Fibroblast of lung (primary cell): ENCODE measurements at regions not wholly inside any gene's neighbourhood (a gene's known extent, or its start where the extent isn't known, plus 50 kb on each side); places are given as distances from the start of the nearest gene placed in this dataset.

Experiments used
- DNase-seq, 2 donors: peaks; one replicate each; pipeline versions ENCODE4 v3.0.0 to v3.0.0-alpha.2; 2010; ENCODE audit warnings: low read depth in 2 of 2
- H2AFZ ChIP-seq: 2 replicates; pipeline ENCODE4 v1.5.1; 2012; ENCODE audit warnings: low read length, control low read depth, inconsistent platforms
- H3K27ac ChIP-seq: 2 replicates; pipeline ENCODE4 v1.5.1; 2011; ENCODE audit warnings: low read length, control low read depth; ENCODE audit not compliant: insufficient read depth
- H3K27me3 ChIP-seq: 2 replicates; pipeline ENCODE4 v1.5.1; 2011; ENCODE audit warnings: mild to moderate bottlenecking, low read length; ENCODE audit not compliant: control insufficient read depth, insufficient read depth
- H3K36me3 ChIP-seq: 2 replicates; pipeline ENCODE4 v1.5.1; 2011; ENCODE audit warnings: low read length; ENCODE audit not compliant: control insufficient read depth, insufficient read depth
- H3K4me1 ChIP-seq: 2 replicates; pipeline ENCODE4 v1.5.1; 2011; ENCODE audit warnings: low read length; ENCODE audit not compliant: control insufficient read depth, insufficient read depth; ENCODE audit errors: extremely low read depth
- H3K4me2 ChIP-seq: 2 replicates; pipeline ENCODE4 v1.5.1; 2011; ENCODE audit warnings: low read length, control low read depth; ENCODE audit not compliant: insufficient read depth; ENCODE audit errors: extremely low read depth
- H3K4me3 ChIP-seq, 4 experiments: fragments of 200-600 bp in 1 of 4; sonication (generic) in 1 of 4; replicated peaks in 1 of 4; 2 replicates each; pipeline ENCODE4 v1.5.1; 2011 to 2016; ENCODE audit warnings: low read length in 4 of 4, low read depth in 3 of 4, mild to moderate bottlenecking in 3 of 4, control low read depth in 2 of 4, inconsistent platforms in 1 of 4, mixed read lengths in 1 of 4; ENCODE audit not compliant: insufficient read depth in 1 of 4; ENCODE audit errors: control extremely low read depth in 1 of 4
- H3K79me2 ChIP-seq: 2 replicates; pipeline ENCODE4 v1.5.1; 2012; ENCODE audit warnings: mild to moderate bottlenecking, low read length, inconsistent platforms; ENCODE audit not compliant: control insufficient read depth, insufficient read depth
- H3K9ac ChIP-seq: 2 replicates; pipeline ENCODE4 v1.5.1; 2011; ENCODE audit warnings: mild to moderate bottlenecking, low read length, control low read depth; ENCODE audit not compliant: insufficient read depth
- H3K9me3 ChIP-seq: 2 replicates; pipeline ENCODE4 v1.5.1; 2012; ENCODE audit warnings: low read depth, low read length; ENCODE audit not compliant: control insufficient read depth, insufficient read depth
- H4K20me1 ChIP-seq: 2 replicates; pipeline ENCODE4 v1.5.1; 2011; ENCODE audit warnings: low read length; ENCODE audit not compliant: control insufficient read depth, insufficient read depth; ENCODE audit errors: extremely low read depth
- CTCF ChIP-seq, 2 donors: IDR thresholded peaks in 1 of 2; conservative IDR thresholded peaks in 1 of 2; 1 replicate in 1 of 2; 2 replicates in 1 of 2; pipeline ENCODE4 v1.5.1; 2011 to 2012; ENCODE audit warnings: low read length in 2 of 2, control low read depth in 1 of 2, inconsistent platforms in 1 of 2, low read depth in 1 of 2, mild to moderate bottlenecking in 1 of 2
- EZH2 ChIP-seq: IDR thresholded peaks from 2 replicates; pipeline ENCODE4 v1.5.1; 2012; ENCODE audit warnings: low read length, control low read depth, mild to moderate bottlenecking; ENCODE audit errors: missing control alignments

GRCh38 chr10:22795546-22795945 lies 81.2 kb upstream of the PIP4K2A start:
- peak in 1 of 2 donors; percentile 39 for DNase-seq
- Histone ChIP-seq H3K9me3 (no peaks in the 10 kb centered on the region), H2AFZ (no peak overlapping the region), H4K20me1 (no peaks in the 10 kb centered on the region), H3K4me2 (no peak overlapping the region), H3K4me3 (no peak overlapping the region), H3K27me3 (no peaks in the 10 kb centered on the region), H3K27ac (no peak overlapping the region), H3K36me3 (no peaks in the 10 kb centered on the region), H3K9ac (no peak overlapping the region), H3K79me2 (no peaks in the 10 kb centered on the region), H3K4me1 (peaks cover 2% of the 10 kb centered on the region)
- no peak for TF ChIP-seq EZH2
- TF ChIP-seq CTCF (conservative IDR thresholded peaks at IDR 0.05 in 1 of 2, IDR thresholded peaks at IDR 0.05 in 1 of 2; ENCODE audit: low read depth in 1 of 2, low read length in 2 of 2) = no peak

- Histone ChIP-seq H3K4me3 (no peak overlapping the region), H3K36me3 (no peaks in the 10 kb centered on the region), H3K27me3 (no peaks in the 10 kb centered on the region), H3K9ac (no peak overlapping the region), H2AFZ (no peak overlapping the region), H4K20me1 (no peaks in the 10 kb centered on the region), H3K4me1 (peaks cover 2% of the 10 kb centered on the region), H3K9me3 (no peaks in the 10 kb centered on the region), H3K79me2 (no peaks in the 10 kb centered on the region), H3K4me2 (no peak overlapping the region), H3K27ac (no peak overlapping the region)
- no peak for DNase-seq
- TF ChIP-seq CTCF (conservative IDR thresholded peaks at IDR 0.05 in 1 of 2, IDR thresholded peaks at IDR 0.05 in 1 of 2; ENCODE audit: low read depth in 1 of 2, low read length in 2 of 2) (no peak), EZH2 (no peak)
Observed at GRCh38 chr10:22792161-22792560, 77.8 kb upstream of the PIP4K2A start.

DNA sequence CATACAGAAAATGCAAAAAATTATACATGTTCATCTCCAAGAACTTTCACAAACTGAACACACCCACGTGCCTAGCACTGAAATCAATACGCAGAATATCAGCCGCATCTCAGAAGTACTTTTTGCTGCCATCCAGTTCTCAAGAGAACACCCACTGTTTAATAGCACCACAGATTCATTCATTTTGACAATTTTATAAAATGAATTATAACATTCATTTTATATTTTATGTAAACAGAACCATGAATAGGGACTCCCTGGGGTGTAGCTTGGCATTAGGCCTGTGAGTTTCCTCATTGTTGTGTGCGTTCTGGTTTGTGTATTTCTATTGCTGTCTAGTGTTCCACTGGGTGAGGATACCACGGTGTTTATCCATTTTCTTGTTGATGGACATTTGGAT lies 77.3 kb upstream of the PIP4K2A start:
- no peak for TF ChIP-seq CTCF (conservative IDR thresholded peaks at IDR 0.05 in 1 of 2, IDR thresholded peaks at IDR 0.05 in 1 of 2; ENCODE audit: low read depth in 1 of 2, low read length in 2 of 2)
- no peak for TF ChIP-seq EZH2
- H2AFZ ChIP-seq = no peak overlapping the region
- H3K79me2 ChIP-seq = no peaks in the 10 kb centered on the region

More for the DNA sequence above, 77.3 kb upstream of the PIP4K2A start:
- DNase-seq = no peak
- Histone ChIP-seq H3K27ac (no peak overlapping the region), H3K27me3 (no peaks in the 10 kb centered on the region), H3K9me3 (no peaks in the 10 kb centered on the region), H3K4me1 (peaks cover 2% of the 10 kb centered on the region), H3K36me3 (no peaks in the 10 kb centered on the region), H3K4me2 (no peak overlapping the region), H4K20me1 (no peaks in the 10 kb centered on the region), H3K9ac (no peak overlapping the region), H3K4me3 (no peak overlapping the region)
